ENCODE measurements at regions not wholly inside any gene's neighbourhood (a gene's known extent, or its start where the extent isn't known, plus 50 kb on each side); places are given as distances from the start of the nearest gene placed in this dataset.
"Not testable (repeated sequence)": the region's sequence is repeated elsewhere in the genome, so short reads cannot be mapped to it uniquely, and the experiment has no call there.

DNA sequence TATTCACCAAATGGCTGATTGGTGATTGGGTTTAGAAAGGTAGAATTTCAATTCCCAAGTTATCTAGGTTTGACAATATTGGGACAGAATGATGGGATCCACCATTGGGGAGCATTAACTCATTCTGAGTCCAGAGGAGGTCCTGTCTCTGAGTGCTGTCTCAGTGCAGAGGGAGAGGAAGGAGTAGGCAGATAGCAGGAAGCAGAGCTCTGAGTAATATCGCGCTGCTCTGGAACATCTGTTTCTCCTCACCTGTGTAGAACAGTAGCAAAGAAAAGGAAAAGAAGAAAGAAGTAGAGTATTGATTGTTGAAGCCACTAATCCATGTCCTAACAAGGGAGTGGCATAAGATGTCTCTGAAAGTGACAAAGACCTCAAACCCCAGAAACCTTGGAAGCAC is 1657.8 kb downstream of the MRPL39 start:
- no peak for DNase-seq (ENCODE audit: low read depth in 4 of 4, low spot score in 1 of 4)

DNA sequence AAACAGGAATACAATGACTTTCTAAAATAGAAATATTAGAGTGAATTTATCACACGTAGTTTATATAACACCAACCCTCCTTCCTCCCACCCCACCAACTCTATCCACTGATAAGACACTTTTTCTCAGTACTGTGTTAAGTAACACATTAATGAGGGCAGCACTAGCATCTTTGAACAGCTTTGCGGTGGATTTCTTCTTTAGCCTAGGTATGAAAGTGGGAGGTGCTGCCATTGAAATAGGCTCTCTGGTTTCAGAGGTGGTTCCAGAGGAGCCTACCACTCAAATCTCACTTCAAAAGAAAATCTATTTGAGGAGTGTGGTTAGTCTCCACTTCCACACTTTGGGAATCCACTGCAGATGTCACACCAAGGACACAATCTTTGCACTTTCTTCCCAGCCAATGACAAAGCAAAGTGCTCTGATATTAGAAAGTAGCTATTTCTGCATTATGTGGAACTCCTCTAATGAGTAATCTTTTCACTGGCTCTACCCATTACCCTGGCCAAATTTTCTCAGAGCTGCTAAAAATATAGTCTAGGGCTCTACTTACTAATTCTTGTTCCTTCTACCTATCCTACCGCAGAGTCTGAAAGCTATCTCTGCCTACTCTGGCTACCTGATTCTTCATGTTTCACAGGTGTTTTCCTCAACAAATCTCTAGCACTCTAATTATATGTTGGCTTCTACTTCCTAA is 1667.8 kb downstream of the MRPL39 start:
- no peak for DNase-seq (ENCODE audit: low read depth in 4 of 4, low spot score in 1 of 4)

DNA sequence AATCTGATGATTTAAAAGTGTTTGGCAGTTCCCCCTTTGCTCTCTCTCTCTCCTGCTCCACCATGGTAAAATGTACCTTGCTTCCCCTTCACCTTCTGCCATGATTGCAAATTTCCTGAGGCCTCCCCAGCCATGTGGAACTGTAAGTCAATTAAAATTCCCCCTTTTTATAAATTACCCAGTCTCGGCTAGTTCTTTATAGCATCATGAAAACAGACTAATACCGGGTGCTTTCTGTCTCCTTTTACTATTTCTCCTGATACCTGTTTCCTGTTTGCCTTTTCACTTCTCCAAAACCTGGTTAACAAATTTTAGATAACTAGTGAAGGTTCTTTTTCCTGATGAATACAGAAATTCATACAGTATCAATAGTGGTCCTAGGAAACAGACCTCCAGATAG is 1670.3 kb downstream of the MRPL39 start:
- no peak for DNase-seq (ENCODE audit: low read depth in 4 of 4, low spot score in 1 of 4)

GRCh38 chr21:23936224-23936623 is 1671.1 kb downstream of the MRPL39 start:
- DNase-seq (ENCODE audit: low read depth in 4 of 4, low spot score in 1 of 4): no peak

- DNase-seq (ENCODE audit: low read depth in 4 of 4, low spot score in 1 of 4): no peak
Observed at GRCh38 chr21:23930565-23930964, 1676.7 kb downstream of the MRPL39 start.

- DNase-seq (ENCODE audit: low read depth in 4 of 4, low spot score in 1 of 4): not testable (repeated sequence)
Observed at GRCh38 chr21:23926430-23926829, 1680.9 kb downstream of the MRPL39 start.

DNA sequence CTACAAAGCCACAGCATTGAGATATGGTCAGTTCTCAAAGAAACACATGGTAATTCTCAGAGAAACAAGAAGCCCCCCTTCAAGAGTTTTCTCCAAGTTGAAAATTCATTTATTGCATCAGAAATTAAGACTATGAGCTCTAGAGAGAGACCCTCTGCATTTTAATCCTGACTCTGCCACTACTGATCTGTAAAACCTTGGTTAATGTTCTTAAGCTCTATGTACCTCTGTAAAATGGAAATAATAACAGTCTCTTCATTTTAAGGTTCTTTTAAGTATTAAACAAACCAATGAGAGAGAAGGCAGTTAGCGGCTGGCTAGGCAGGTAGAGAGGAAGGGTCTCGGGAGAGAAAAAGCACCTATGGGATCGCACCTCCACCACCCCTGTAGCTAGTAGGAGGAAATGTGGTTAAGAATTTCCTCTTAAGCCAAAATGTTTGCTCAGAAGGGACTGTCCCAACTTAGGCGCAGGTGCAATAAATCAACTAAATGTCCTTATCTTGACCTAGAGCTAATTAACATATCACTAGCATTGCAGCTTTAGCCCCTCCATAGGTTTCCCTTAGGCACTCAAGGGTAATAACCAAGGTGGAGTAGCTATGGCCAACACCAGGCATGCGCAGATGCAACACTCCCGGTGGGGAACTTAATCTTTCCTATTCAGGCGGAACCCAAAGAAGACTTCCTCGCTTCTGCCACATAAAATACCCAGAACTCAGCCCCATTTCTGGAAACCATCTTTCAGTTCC is 1685.4 kb downstream of the MRPL39 start:
- no peak for DNase-seq (ENCODE audit: low read depth in 4 of 4, low spot score in 1 of 4)

- DNase-seq (ENCODE audit: low read depth in 4 of 4, low spot score in 1 of 4): no peak
Observed at GRCh38 chr21:23900727-23901126, 1706.6 kb downstream of the MRPL39 start.

DNA sequence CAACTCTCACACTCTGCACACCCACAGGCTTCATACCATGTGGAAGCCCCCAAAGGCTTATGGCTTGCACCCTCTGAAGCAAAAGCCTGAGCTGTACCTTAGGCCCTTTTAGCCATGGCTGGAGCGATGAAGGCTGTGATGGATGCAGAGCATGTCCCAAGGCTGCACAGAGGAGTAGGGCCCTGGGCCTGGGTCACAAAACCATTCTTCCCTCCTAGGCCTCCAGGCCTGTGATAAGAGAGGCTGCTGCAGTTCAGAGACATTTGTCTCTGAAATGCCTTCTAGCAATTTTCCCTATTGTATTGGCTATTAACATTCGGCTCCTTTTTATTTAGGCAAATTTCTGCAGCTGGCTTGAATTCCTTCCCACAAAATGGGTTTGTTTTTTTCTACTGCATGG is 1707.7 kb downstream of the MRPL39 start:
- no peak for DNase-seq (ENCODE audit: low read depth in 4 of 4, low spot score in 1 of 4)

DNA sequence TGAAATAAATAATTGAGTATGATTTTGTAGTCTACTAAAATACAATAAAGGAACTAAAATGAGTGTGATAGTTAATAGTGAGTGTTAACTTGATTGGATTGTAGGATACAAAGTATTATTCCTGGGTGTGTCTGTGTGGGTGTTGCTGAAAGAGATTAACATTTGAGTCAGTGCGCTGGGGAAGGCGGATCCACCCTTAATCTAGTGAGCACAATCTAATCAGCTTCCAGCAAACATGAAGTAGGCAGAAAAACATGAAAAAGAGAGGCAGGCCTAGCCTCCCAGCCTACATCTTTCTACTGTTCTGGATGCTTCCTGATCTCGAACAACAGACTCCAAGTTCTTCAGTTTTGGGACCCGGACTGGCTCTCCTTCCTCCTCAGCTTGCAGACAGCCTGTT is 1716.6 kb downstream of the MRPL39 start:
- DNase-seq (ENCODE audit: low read depth in 4 of 4, low spot score in 1 of 4): no peak

GRCh38 chr21:23887725-23888306 is 1719.5 kb downstream of the MRPL39 start:
- no peak for DNase-seq (ENCODE audit: low read depth in 4 of 4, low spot score in 1 of 4)

- no peak for DNase-seq (ENCODE audit: low read depth in 4 of 4, low spot score in 1 of 4)
Observed at GRCh38 chr21:23886828-23887724, 1720.2 kb downstream of the MRPL39 start.

GRCh38 chr21:23881783-23882182 is 1725.5 kb downstream of the MRPL39 start:
- DNase-seq (ENCODE audit: low read depth in 4 of 4, low spot score in 1 of 4): no peak

DNA sequence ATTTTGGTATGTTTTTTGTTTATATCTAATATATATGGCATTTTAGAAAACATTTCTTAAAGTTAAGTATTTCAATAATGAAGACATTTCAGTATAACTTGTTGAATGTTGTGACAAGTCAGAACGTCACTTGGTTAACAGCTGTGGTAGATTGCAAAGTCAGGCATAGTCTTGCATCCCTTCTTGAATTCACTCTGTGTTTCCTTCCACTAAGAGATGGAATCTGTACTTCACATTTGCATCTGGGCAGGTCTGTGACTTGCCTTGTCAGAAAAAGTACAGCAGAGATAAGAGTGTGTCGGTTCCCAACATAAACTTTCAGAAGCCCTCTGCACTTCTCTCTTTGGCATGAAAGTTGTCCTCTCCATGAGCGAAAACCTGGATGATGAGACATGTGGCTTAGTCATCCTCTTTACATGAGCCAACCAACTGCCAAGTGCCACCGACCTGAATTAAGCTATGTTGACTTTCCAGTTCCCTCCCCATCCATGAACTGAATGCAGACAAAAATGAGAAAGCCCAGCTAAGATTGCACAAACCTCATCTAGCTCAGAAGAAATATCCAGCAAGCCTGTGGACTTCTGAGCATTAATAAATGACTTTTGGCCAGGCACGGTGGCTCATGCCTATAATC is 1730.2 kb downstream of the MRPL39 start:
- no peak for DNase-seq (ENCODE audit: low read depth in 4 of 4, low spot score in 1 of 4)

DNA sequence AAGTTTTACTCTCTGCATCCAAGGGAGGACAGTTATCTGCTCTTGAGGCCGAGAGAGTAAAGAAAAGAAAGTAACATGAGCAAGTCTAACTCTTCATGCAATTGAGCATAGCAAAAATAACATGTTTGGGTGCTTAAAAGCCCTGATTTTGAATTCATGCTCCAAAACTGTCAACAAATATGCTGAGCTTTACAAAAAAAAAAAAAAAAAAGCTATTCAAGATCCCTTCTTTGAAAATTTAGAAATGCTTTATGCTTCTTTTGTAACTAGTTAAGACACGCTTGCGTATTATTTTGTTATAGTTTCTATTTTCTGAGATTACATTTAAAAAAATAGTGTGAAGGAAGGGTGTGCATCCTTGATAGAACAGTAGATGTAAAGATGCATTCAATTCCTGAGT is 1733.0 kb downstream of the MRPL39 start:
- no peak for DNase-seq (ENCODE audit: low read depth in 4 of 4, low spot score in 1 of 4)

- DNase-seq (ENCODE audit: low read depth in 4 of 4, low spot score in 1 of 4): no peak
Observed at GRCh38 chr21:23861911-23862504, 1745.3 kb downstream of the MRPL39 start.

GRCh38 chr21:23858878-23859277 is 1748.4 kb downstream of the MRPL39 start:
- DNase-seq (ENCODE audit: low read depth in 4 of 4, low spot score in 1 of 4): no peak

- no peak for DNase-seq (ENCODE audit: low read depth in 4 of 4, low spot score in 1 of 4)
Observed at GRCh38 chr21:23853796-23854379, 1753.4 kb downstream of the MRPL39 start.

DNA sequence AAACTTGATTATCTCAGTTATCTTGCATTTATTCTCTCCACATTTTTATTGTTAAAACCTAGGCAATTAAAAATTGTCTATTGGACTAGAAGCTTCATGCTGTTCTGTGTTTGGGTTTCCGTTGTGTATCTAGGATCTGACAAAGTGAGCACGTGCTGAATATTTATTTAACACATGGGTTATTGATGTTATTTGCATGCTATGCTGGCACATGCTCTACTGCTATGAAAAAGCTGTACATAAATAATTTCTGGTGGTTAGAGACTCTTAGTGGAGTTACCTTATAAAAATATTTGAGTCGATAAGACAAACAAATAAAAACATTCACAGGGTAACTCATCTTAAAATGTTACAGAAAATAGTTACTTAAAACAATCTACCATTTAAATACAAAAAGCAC is 1769.7 kb downstream of the MRPL39 start:
- no peak for DNase-seq (ENCODE audit: low read depth in 4 of 4, low spot score in 1 of 4)

DNA sequence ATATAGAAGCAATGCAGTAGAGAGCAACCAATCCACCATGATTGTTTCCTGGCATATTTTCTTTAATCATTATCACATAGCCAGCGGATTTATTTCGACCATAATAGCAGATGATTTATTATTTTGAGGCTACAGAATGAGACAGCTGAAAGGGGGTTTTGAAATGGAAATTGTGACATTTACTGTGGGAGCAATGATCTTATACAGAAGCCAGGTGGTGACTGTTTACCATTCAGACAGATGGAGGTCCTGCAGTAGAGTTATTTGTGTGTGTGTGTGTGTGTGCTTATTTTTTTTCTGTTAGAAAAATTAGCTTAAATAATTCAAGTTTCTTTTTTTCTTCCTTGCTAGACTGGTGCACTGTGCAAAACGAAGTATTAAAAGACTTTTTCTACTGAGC is 1784.5 kb downstream of the MRPL39 start:
- no peak for DNase-seq (ENCODE audit: low read depth in 4 of 4, low spot score in 1 of 4)
